Psoas muscle (tissue), 7 donors: ENCODE measurements at regions not wholly inside any gene's neighbourhood (a gene's known extent, or its start where the extent isn't known, plus 50 kb on each side); places are given as distances from the start of the nearest gene placed in this dataset.
A peak's percentile ranks its signal among the peaks of the same experiment; 100 is the strongest.

ENCODE experiments used
- ATAC-seq, 4 donors: fragments of 200-7000 bp; cut with Tn5 transposase; one replicate each; pipeline ENCODE4 v1.9.1; 2020; ENCODE audit warnings: moderate library complexity in 3 of 4, mild to moderate bottlenecking in 2 of 4
- DNase-seq, 2 donors: peaks; one replicate each; pipeline ENCODE4 v3.0.0-alpha.2; 2020
- H3K27ac ChIP-seq: fragments of 200-600 bp; one replicate; pipeline ENCODE4 v1.8.0; 2022
- H3K27me3 ChIP-seq, 3 donors: fragments of 200-600 bp in 1 of 3; one replicate each; pipeline versions ENCODE4 v1.6.1 to v1.8.0; 2013 to 2022; ENCODE audit warnings: low read length in 2 of 3, mild to moderate bottlenecking in 2 of 3, moderate library complexity in 1 of 3; ENCODE audit not compliant: insufficient read depth in 3 of 3
- H3K36me3 ChIP-seq, 2 donors: fragments of 200-600 bp in 1 of 2; one replicate each; pipeline versions ENCODE4 v1.6.1 to v1.8.0; 2013 to 2022; ENCODE audit warnings: low read depth in 1 of 2, mild to moderate bottlenecking in 1 of 2, moderate library complexity in 1 of 2; ENCODE audit not compliant: insufficient read depth in 1 of 2
- H3K4me1 ChIP-seq: fragments of 200-600 bp; one replicate; pipeline ENCODE4 v1.8.0; 2022
- H3K4me3 ChIP-seq: fragments of 200-600 bp; one replicate; pipeline ENCODE4 v1.8.0; 2022; ENCODE audit warnings: mild to moderate bottlenecking
- H3K9me3 ChIP-seq: fragments of 200-600 bp; one replicate; pipeline ENCODE4 v1.8.0; 2022
- CTCF ChIP-seq: fragments of 200-600 bp; IDR thresholded peaks from one replicate; pipeline ENCODE4 v1.8.0; 2022; ENCODE audit warnings: antibody characterized with exemption
- WGBS, 3 donors: extraction: QIAGEN DNeasy Blood & Tissue Kit; methylation state at CpG; one replicate each; pipeline versions ENCODE4 v1.1.6 to v1.1.7; 2013; 5-methylcytosine and 5-hydroxymethylcytosine counted together
- intact Hi-C, 2 donors: fragments of 100-400 bp; cut with DNase I; formaldehyde crosslinking; loops; one replicate each; pipeline versions ENCODE4 v1.11.0 to v1.14.2; 2022
- donor health status: healthy with polysubstance abuse.
- donor health status: DM: no; HTN: no; CAD: no; lungs with moderate emphysema.
- donor health status: Bipolar disorder and iron deficiency.
- donor health status: healthy.
- donor health status: DM: yes; HTN: yes; CAD: no.
- donor health status: DM: no; HTN: no; CAD: no.
- donor health status: DM: yes; HTN: yes; CAD: no.

GRCh38 chrX:39011454-39012221 is 210.4 kb downstream of the MID1IP1 start:
- peak in 1 of 4 donors; percentile 35 for ATAC-seq

GRCh38 chrX:39012621-39013111 is 211.4 kb downstream of the MID1IP1 start:
- Histone ChIP-seq H3K4me3 (no peak overlapping the region), H3K27ac (no peak overlapping the region), H3K27me3 (peaks cover 0 to 3% (median 0%) of the 10 kb centered on the region in 3 donors), H3K9me3 (no peaks in the 10 kb centered on the region), H3K4me1 (no peaks in the 10 kb centered on the region), H3K36me3 (no peaks in the 10 kb centered on the region)
- no peak for TF ChIP-seq CTCF
- ATAC-seq (no peak), DNase-seq (no peak)
- intact Hi-C loops, result no loop called here
- 47 to 51% (median 49%) methylated on average over 4 of the region's 4 CpGs for whole genome bisulfite sequencing, 3 donors

More at GRCh38 chrX:39011454-39012221, 210.4 kb downstream of the MID1IP1 start:
- no peak overlapping the region for H3K27ac ChIP-seq
- H3K9me3 ChIP-seq, result no peaks in the 10 kb centered on the region
- intact Hi-C loops, result no loop called here
- no peaks in the 10 kb centered on the region for H3K36me3 ChIP-seq
- TF ChIP-seq CTCF, result no peak
- H3K27me3 ChIP-seq, result peaks cover 0 to 3% (median 0%) of the 10 kb centered on the region in 3 donors
- no peak for DNase-seq
- no peak overlapping the region for H3K4me3 ChIP-seq
- WGBS, 3 donors, result 60 to 76% (median 65%) methylated on average over 10 of the region's 10 CpGs
- H3K4me1 ChIP-seq, result no peaks in the 10 kb centered on the region

- Histone ChIP-seq H3K36me3 (no peaks in the 10 kb centered on the region), H3K27me3 (no peaks in the 10 kb centered on the region), H3K9me3 (no peaks in the 10 kb centered on the region), H3K4me3 (no peak overlapping the region), H3K4me1 (no peaks in the 10 kb centered on the region), H3K27ac (no peak overlapping the region)
- intact Hi-C loops, result no loop called here
- 86 to 95% (median 88%) methylated on average over 3 of the region's 3 CpGs for WGBS, 3 donors
- ATAC-seq, result no peak
- DNase-seq, result no peak
- TF ChIP-seq CTCF, result no peak
These were observed 215.3 kb downstream of the MID1IP1 start for GRCh38 chrX:39016556-39016955.

- intact Hi-C loops, result no loop called here
- Histone ChIP-seq H3K9me3 (no peaks in the 10 kb centered on the region), H3K27me3 (no peaks in the 10 kb centered on the region), H3K27ac (no peak overlapping the region), H3K4me1 (no peaks in the 10 kb centered on the region), H3K36me3 (no peaks in the 10 kb centered on the region), H3K4me3 (no peak overlapping the region)
- no peak for TF ChIP-seq CTCF
- DNase-seq (no peak), ATAC-seq (no peak)
- WGBS, 3 donors, result 76 to 94% (median 94%) methylated on average over 4 of the region's 4 CpGs
These were observed 215.8 kb downstream of the MID1IP1 start for GRCh38 chrX:39017077-39017476.
